IPS-20b (cell line): ENCODE measurements at regions not wholly inside any gene's neighbourhood (a gene's known extent, or its start where the extent isn't known, plus 50 kb on each side); places are given as distances from the start of the nearest gene placed in this dataset.

Experiments used
- H3K27ac ChIP-seq: one replicate; pipeline ENCODE4 v1.5.1; 2013; ENCODE audit warnings: low read length
- H3K27me3 ChIP-seq: 2 replicates; pipeline ENCODE4 v1.6.1; 2013; ENCODE audit warnings: mild to moderate bottlenecking, low read length, inconsistent platforms; ENCODE audit not compliant: insufficient read depth
- H3K36me3 ChIP-seq: 2 replicates; pipeline ENCODE4 v1.6.1; 2013; ENCODE audit warnings: low read depth, mild to moderate bottlenecking, inconsistent platforms, low read length, moderate library complexity; ENCODE audit not compliant: insufficient read depth
- H3K4me1 ChIP-seq: 2 replicates; pipeline ENCODE4 v1.6.1; 2013; ENCODE audit warnings: mild to moderate bottlenecking, control low read depth, inconsistent platforms, low read length, moderate library complexity; ENCODE audit not compliant: insufficient read depth
- H3K4me3 ChIP-seq: 2 replicates; pipeline ENCODE4 v1.5.1; 2013; ENCODE audit warnings: mild to moderate bottlenecking, low read length, inconsistent platforms
- H3K9ac ChIP-seq: 2 replicates; pipeline ENCODE4 v1.6.1; 2013; ENCODE audit warnings: low read depth, mild to moderate bottlenecking, inconsistent platforms, low read length, moderate library complexity
- H3K9me3 ChIP-seq: 2 replicates; pipeline ENCODE4 v1.6.1; 2013; ENCODE audit warnings: mild to moderate bottlenecking, low read depth, low read length, inconsistent platforms; ENCODE audit not compliant: insufficient read depth

DNA sequence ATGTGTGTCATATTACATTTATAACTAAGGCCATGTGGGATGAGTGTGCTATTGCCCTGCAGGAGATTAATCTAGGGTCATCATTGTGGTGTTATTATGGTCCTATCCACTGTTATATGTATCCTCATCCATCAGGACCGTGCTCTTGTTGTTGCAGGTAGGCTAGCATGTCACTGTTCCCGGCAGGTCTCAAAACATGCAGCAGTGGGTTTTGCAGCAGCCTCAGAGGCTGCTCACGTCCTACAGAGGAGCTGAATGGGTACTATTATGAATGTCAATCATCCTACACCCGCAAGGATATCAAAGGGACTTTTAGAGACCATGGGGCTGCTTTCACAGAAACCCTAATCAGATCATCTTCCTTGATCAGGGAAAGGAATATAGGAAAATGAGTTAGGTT, 318.2 kb downstream of the SAMD5 start:
- no peaks in the 10 kb centered on the region for H3K36me3 ChIP-seq
- H3K9me3 ChIP-seq, result no peaks in the 10 kb centered on the region
- H3K9ac ChIP-seq, result no peak overlapping the region
- H3K27ac ChIP-seq, result no peak overlapping the region
- no peaks in the 10 kb centered on the region for H3K4me1 ChIP-seq
- H3K4me3 ChIP-seq, result no peak overlapping the region
- no peaks in the 10 kb centered on the region for H3K27me3 ChIP-seq

DNA sequence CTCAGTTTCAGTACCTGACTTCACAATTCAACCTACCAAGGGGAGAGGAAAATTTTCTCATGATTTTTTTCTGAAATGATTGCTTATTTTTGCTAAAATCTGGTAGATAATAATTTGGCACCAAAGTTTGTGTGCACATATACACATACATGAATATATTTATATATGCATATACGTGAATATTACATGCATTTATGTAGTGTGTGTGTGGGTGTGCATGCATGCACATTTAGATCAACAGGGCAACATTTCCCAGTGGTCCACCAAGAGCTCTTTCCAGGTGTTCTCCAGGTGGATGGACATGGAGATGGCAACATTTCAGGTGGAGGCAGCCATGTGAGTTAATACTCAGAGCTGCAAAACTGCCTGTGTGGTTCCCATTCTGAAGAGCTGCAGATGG, 320.9 kb downstream of the SAMD5 start:
- H3K4me3 ChIP-seq, result no peak overlapping the region
- H3K9me3 ChIP-seq, result no peaks in the 10 kb centered on the region
- no peaks in the 10 kb centered on the region for H3K36me3 ChIP-seq
- H3K27ac ChIP-seq, result no peak overlapping the region
- no peaks in the 10 kb centered on the region for H3K4me1 ChIP-seq
- no peak overlapping the region for H3K9ac ChIP-seq
- H3K27me3 ChIP-seq, result no peaks in the 10 kb centered on the region

GRCh38 chr6:147829835-147830234, 321.3 kb downstream of the SAMD5 start:
- H3K9me3 ChIP-seq, result no peaks in the 10 kb centered on the region
- no peaks in the 10 kb centered on the region for H3K27me3 ChIP-seq
- H3K4me3 ChIP-seq, result no peak overlapping the region
- H3K27ac ChIP-seq, result no peak overlapping the region
- H3K36me3 ChIP-seq, result no peaks in the 10 kb centered on the region
- no peak overlapping the region for H3K9ac ChIP-seq
- H3K4me1 ChIP-seq, result no peaks in the 10 kb centered on the region

GRCh38 chr6:147831356-147831755, 322.9 kb downstream of the SAMD5 start:
- H3K9ac ChIP-seq, result no peak overlapping the region

DNA sequence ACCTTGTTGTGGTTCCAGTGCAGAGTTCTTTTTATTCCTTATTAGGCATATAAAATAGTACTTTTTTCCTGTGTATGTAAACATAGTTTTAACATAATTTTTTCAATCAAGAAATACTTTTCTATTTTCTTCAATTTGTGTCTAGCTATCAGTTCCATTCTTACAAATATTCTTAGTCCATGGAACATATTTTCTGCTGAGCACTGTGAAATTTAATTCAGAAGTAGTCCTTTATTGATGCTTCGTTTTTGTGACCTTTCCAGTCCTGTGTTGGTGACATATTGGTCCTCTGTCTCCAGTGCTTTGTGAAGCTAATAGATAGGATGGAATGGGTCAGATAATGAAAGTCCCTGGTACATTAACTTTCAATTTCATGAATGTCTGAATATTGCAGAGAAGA, 325.1 kb downstream of the SAMD5 start:
- no peaks in the 10 kb centered on the region for H3K27me3 ChIP-seq
- no peak overlapping the region for H3K4me3 ChIP-seq
- no peak overlapping the region for H3K9ac ChIP-seq
- no peaks in the 10 kb centered on the region for H3K4me1 ChIP-seq
- no peak overlapping the region for H3K27ac ChIP-seq
- H3K9me3 ChIP-seq, result no peaks in the 10 kb centered on the region
- H3K36me3 ChIP-seq, result no peaks in the 10 kb centered on the region

More at GRCh38 chr6:147831356-147831755, 322.9 kb downstream of the SAMD5 start:
- Histone ChIP-seq H3K27ac (no peak overlapping the region), H3K9me3 (no peaks in the 10 kb centered on the region), H3K4me3 (no peak overlapping the region), H3K27me3 (no peaks in the 10 kb centered on the region), H3K36me3 (no peaks in the 10 kb centered on the region), H3K4me1 (no peaks in the 10 kb centered on the region)

DNA sequence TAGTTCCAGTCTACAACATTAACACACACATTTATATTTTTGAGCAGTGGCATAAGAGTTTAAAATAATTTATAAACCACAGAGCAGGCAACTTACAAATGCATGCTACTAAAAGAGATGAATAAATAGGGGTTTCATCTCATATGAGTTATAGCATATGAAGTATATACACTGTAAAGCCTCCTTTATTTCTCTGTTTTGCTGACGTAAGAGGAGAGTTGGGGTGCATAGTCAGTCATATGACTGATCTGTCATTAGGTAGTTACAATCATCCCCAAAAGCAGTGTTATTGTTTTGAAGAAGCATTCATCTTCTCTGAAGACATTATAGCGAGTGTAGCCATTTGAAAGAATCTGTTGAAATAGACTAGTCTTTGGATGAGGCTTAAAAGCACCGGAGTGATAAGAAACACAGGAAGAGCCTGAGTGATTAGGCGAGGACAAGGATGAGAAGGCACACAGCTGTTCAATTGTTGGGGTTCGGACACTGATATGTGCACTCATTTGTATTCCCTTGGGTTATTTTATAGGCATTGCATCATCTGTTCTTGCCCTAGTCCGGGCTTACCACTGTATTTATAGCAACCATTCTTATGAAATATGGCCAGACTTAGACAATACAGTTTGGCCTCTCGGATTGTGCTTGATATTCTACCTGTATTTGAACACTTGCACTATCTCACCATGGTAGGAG, 325.7 kb downstream of the SAMD5 start:
- H3K4me1 ChIP-seq, result no peaks in the 10 kb centered on the region
- no peaks in the 10 kb centered on the region for H3K36me3 ChIP-seq
- no peaks in the 10 kb centered on the region for H3K27me3 ChIP-seq
- no peak overlapping the region for H3K4me3 ChIP-seq
- H3K9me3 ChIP-seq, result no peaks in the 10 kb centered on the region
- H3K9ac ChIP-seq, result no peak overlapping the region
- H3K27ac ChIP-seq, result no peak overlapping the region

DNA sequence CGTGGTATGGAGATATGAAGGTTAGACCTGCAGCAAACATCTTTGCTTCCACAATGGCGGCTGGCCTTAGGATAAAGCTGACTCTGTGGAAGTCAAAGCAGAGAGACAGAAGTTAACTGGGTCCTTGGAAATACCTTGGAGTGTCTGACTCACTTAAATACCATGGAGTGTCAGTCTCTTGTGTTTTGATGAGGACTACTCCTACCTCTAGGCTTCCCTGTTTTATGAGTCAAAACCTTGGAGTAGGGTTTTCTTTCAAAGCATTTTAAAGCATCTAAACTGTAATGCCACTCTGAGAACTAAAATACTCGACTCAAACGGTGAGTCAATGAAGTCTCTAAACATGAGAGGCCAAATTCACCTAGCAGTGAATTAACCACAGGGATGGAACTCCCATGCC, 329.1 kb downstream of the SAMD5 start:
- Histone ChIP-seq H3K27ac (no peak overlapping the region), H3K9ac (no peak overlapping the region), H3K36me3 (no peaks in the 10 kb centered on the region), H3K4me3 (no peak overlapping the region), H3K4me1 (no peaks in the 10 kb centered on the region), H3K9me3 (no peaks in the 10 kb centered on the region; the same call in 1 of the 2 replicates), H3K27me3 (no peaks in the 10 kb centered on the region)

- H3K9ac ChIP-seq, result no peak overlapping the region
- H3K9me3 ChIP-seq, result no peaks in the 10 kb centered on the region; the same call in 1 of the 2 replicates
- H3K27ac ChIP-seq, result no peak overlapping the region
- H3K36me3 ChIP-seq, result no peaks in the 10 kb centered on the region
- H3K4me1 ChIP-seq, result no peaks in the 10 kb centered on the region
- no peak overlapping the region for H3K4me3 ChIP-seq
- no peaks in the 10 kb centered on the region for H3K27me3 ChIP-seq
Observed at GRCh38 chr6:147839708-147840610, 331.5 kb downstream of the SAMD5 start.

DNA sequence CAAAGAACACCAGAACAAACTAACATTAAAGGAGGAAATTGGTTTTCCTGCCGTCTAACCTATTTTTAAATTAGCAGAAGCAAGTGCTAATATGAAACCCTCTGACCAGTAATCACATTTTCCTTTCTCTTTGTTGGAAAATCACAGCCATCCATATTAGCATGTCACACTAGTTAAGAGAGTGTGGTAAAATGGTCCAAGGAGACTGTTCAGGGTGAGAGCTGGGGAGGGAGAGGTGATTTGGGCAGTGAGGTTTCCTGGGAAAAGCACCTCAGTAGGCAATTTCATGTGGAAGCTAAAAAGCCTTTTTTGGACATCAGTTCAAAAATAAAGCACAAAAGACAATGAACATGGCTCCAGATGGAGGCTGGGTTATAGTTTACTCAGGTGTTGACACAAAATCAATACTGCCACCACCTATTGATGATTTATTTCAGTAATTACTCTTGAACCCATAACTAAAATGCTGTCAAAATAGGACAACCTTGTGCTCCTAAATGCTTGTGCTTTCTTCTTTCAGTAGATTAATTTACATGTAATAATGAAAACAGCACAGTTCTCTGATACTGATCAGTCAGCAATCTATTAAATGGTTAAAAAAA, 333.2 kb downstream of the SAMD5 start:
- no peaks in the 10 kb centered on the region for H3K36me3 ChIP-seq
- no peaks in the 10 kb centered on the region for H3K27me3 ChIP-seq
- H3K9ac ChIP-seq, result no peak overlapping the region
- H3K4me3 ChIP-seq, result no peak overlapping the region
- no peaks in the 10 kb centered on the region for H3K4me1 ChIP-seq
- no peaks in the 10 kb centered on the region; the same call in 1 of the 2 replicates for H3K9me3 ChIP-seq
- no peak overlapping the region for H3K27ac ChIP-seq

GRCh38 chr6:147849401-147850330, 341.2 kb downstream of the SAMD5 start:
- Histone ChIP-seq H3K4me3 (no peak overlapping the region), H3K9me3 (no peaks in the 10 kb centered on the region), H3K27me3 (no peaks in the 10 kb centered on the region), H3K9ac (no peak overlapping the region), H3K4me1 (no peaks in the 10 kb centered on the region), H3K27ac (no peak overlapping the region), H3K36me3 (no peaks in the 10 kb centered on the region)

DNA sequence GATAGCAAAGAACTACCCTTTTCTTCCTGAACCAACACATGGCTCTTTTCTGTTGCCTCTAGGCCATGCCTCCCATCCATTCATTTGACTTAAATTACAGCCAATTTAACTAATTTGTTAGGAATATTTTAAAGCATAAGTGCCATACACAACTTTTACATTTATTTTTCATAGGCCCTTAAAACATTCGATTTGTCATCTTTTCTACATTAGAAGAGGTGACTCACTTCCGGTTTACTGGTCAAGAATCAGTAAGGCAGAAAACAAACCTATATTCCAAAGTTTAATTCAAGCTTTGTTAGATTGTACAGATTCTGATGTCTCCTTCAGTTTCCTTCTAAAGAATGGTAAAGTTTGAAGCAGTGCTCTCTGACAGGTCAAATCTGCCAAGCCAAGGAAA, 344.3 kb downstream of the SAMD5 start:
- no peak overlapping the region for H3K27ac ChIP-seq
- H3K36me3 ChIP-seq, result no peaks in the 10 kb centered on the region
- no peaks in the 10 kb centered on the region for H3K4me1 ChIP-seq
- H3K9me3 ChIP-seq, result no peaks in the 10 kb centered on the region
- H3K9ac ChIP-seq, result no peak overlapping the region
- no peak overlapping the region for H3K4me3 ChIP-seq
- H3K27me3 ChIP-seq, result no peaks in the 10 kb centered on the region
